ENCODE measurements at regions not wholly inside any gene's neighbourhood (a gene's known extent, or its start where the extent isn't known, plus 50 kb on each side); places are given as distances from the start of the nearest gene placed in this dataset.

GRCh38 chr3:76346690-76347089, 561.3 kb upstream of the ZNF717 start:
- Histone ChIP-seq H4K20me1 (ENCODE audit: low read length) (no peaks in the 10 kb centered on the region), H3K27me3 (ENCODE audit: low read length) (peaks cover 17% of the 10 kb centered on the region), H3K4me2 (ENCODE audit: low read length) (no peak overlapping the region), H3K4me3 (ENCODE audit: low read length) (no peak overlapping the region), H3K27ac (ENCODE audit: low read length) (no peak overlapping the region), H3K4me1 (ENCODE audit: insufficient read depth, low read length) (no peaks in the 10 kb centered on the region), H3K9me2 (replicated peaks; ENCODE audit: low read length) (no peaks in the 10 kb centered on the region), H3K9me3 (ENCODE audit: low read length) (no peaks in the 10 kb centered on the region), H3K79me2 (ENCODE audit: low read length) (no peaks in the 10 kb centered on the region), H2AFZ (ENCODE audit: low read length) (no peak overlapping the region), H3K36me3 (ENCODE audit: low read depth, low read length) (no peaks in the 10 kb centered on the region), H3K9ac (ENCODE audit: low read length) (no peak overlapping the region), H3F3A (ENCODE audit: low read length, unreplicated experiment) (no peaks in the 10 kb centered on the region)
- DNase-seq (no peak), ATAC-seq (no peak)
- intact Hi-C loops (cut with micrococcal nuclease) = no loop called here
- no TSS peak for BruUV-seq (replicated peaks)
- TF ChIP-seq EZH2phosphoT487 (IDR thresholded peaks at IDR 0.05; ENCODE audit: borderline replicate concordance, low read length) (no peak), EZH2 (IDR thresholded peaks at IDR 0.05; ENCODE audit: low read length, unreplicated experiment) (no peak), CTCF (conservative IDR thresholded peaks at IDR 0.05; ENCODE audit: low read depth, low read length) (no peak)
- POLR2A ChIA-PET (ENCODE audit: unreplicated experiment) = no interaction called here
- CTCF ChIA-PET = no interaction called here

GRCh38 chr3:76349715-76350480, 564.5 kb upstream of the ZNF717 start:
- BruUV-seq (replicated peaks) = no TSS peak
- ChIA-PET CTCF (no interaction called here), POLR2A (ENCODE audit: unreplicated experiment) (no interaction called here)
- H4K20me1 ChIP-seq (ENCODE audit: low read length) = no peaks in the 10 kb centered on the region
- H3K27me3 ChIP-seq (ENCODE audit: low read length) = peaks cover 18% of the 10 kb centered on the region
- no peak overlapping the region for H3K4me2 ChIP-seq (ENCODE audit: low read length)
- no peaks in the 10 kb centered on the region for H3K9me3 ChIP-seq (ENCODE audit: low read length)
- ATAC-seq (no peak), DNase-seq (no peak)
- no peak overlapping the region for H2AFZ ChIP-seq (ENCODE audit: low read length)
- no peak overlapping the region for H3K27ac ChIP-seq (ENCODE audit: low read length)
- no peak overlapping the region for H3K9ac ChIP-seq (ENCODE audit: low read length)
- H3K79me2 ChIP-seq (ENCODE audit: low read length) = no peaks in the 10 kb centered on the region
- no peaks in the 10 kb centered on the region for H3K36me3 ChIP-seq (ENCODE audit: low read depth, low read length)
- TF ChIP-seq EZH2phosphoT487 (IDR thresholded peaks at IDR 0.05; ENCODE audit: borderline replicate concordance, low read length) = no peak
- TF ChIP-seq CTCF (conservative IDR thresholded peaks at IDR 0.05; ENCODE audit: low read depth, low read length) = no peak
- no peak for TF ChIP-seq EZH2 (IDR thresholded peaks at IDR 0.05; ENCODE audit: low read length, unreplicated experiment)
- no peaks in the 10 kb centered on the region for H3K4me1 ChIP-seq (ENCODE audit: insufficient read depth, low read length)
- no peak overlapping the region for H3K4me3 ChIP-seq (ENCODE audit: low read length)
- no peaks in the 10 kb centered on the region for H3F3A ChIP-seq (ENCODE audit: low read length, unreplicated experiment)
- intact Hi-C loops (cut with micrococcal nuclease) = no loop called here
- no peaks in the 10 kb centered on the region for H3K9me2 ChIP-seq (replicated peaks; ENCODE audit: low read length)

- Histone ChIP-seq H3K36me3 (ENCODE audit: low read depth, low read length) (no peaks in the 10 kb centered on the region), H4K20me1 (ENCODE audit: low read length) (no peaks in the 10 kb centered on the region), H3K4me3 (ENCODE audit: low read length) (no peak overlapping the region), H3K9me2 (replicated peaks; ENCODE audit: low read length) (no peaks in the 10 kb centered on the region), H3K79me2 (ENCODE audit: low read length) (no peaks in the 10 kb centered on the region), H3K27ac (ENCODE audit: low read length) (no peak overlapping the region), H3K4me2 (ENCODE audit: low read length) (no peak overlapping the region), H2AFZ (ENCODE audit: low read length) (no peak overlapping the region), H3F3A (ENCODE audit: low read length, unreplicated experiment) (no peaks in the 10 kb centered on the region), H3K9ac (ENCODE audit: low read length) (no peak overlapping the region), H3K9me3 (ENCODE audit: low read length) (no peaks in the 10 kb centered on the region), H3K4me1 (ENCODE audit: insufficient read depth, low read length) (no peaks in the 10 kb centered on the region), H3K27me3 (ENCODE audit: low read length) (peaks cover 16% of the 10 kb centered on the region; the same call in 1 of the 2 replicates)
- intact Hi-C loops (cut with micrococcal nuclease) = no loop called here
- ATAC-seq (no peak), DNase-seq (no peak)
- POLR2A ChIA-PET (ENCODE audit: unreplicated experiment) = no interaction called here
- BruUV-seq (replicated peaks) = no TSS peak
- TF ChIP-seq CTCF (conservative IDR thresholded peaks at IDR 0.05; ENCODE audit: low read depth, low read length) (no peak), EZH2phosphoT487 (IDR thresholded peaks at IDR 0.05; ENCODE audit: borderline replicate concordance, low read length) (no peak), EZH2 (IDR thresholded peaks at IDR 0.05; ENCODE audit: low read length, unreplicated experiment) (no peak)
- CTCF ChIA-PET = no interaction called here
These were observed 566.7 kb upstream of the ZNF717 start for GRCh38 chr3:76352051-76352450.
